Limb (tissue), 2 donors: ENCODE measurements at regions not wholly inside any gene's neighbourhood (a gene's known extent, or its start where the extent isn't known, plus 50 kb on each side); places are given as distances from the start of the nearest gene placed in this dataset.

Source experiments
- DNase-seq, 2 donors: peaks; one replicate each; pipeline ENCODE4 v3.0.0-alpha.2; 2016; ENCODE audit errors: extremely low spot score in 2 of 2

GRCh38 chr2:105150231-105150630, 91.3 kb upstream of the GPR45 start:
- DNase-seq = no peak

GRCh38 chr2:105154119-105154818, 87.3 kb upstream of the GPR45 start:
- no peak for DNase-seq

GRCh38 chr2:105156166-105156565, 85.4 kb upstream of the GPR45 start:
- no peak for DNase-seq

GRCh38 chr2:105158002-105158401, 83.5 kb upstream of the GPR45 start:
- no peak for DNase-seq

- DNase-seq = no peak
These were observed 74.9 kb upstream of the GPR45 start for GRCh38 chr2:105166688-105167087.

GRCh38 chr2:105168543-105168942, 73.0 kb upstream of the GPR45 start:
- DNase-seq = no peak

- DNase-seq = peak in 1 of 2 donors; percentile 8
These were observed 66.3 kb upstream of the GPR45 start for GRCh38 chr2:105175231-105175630.

- no peak for DNase-seq
These were observed 65.1 kb upstream of the GPR45 start for GRCh38 chr2:105176429-105176828.

GRCh38 chr2:105177008-105177407, 64.5 kb upstream of the GPR45 start:
- DNase-seq = no peak

- DNase-seq = no peak
These were observed 63.8 kb upstream of the GPR45 start for GRCh38 chr2:105177536-105178254.

GRCh38 chr2:105179469-105180372, 61.8 kb upstream of the GPR45 start:
- peak in 1 of 2 donors; percentile 6 for DNase-seq

- DNase-seq = no peak
These were observed 61.0 kb upstream of the GPR45 start for GRCh38 chr2:105180491-105180972.

GRCh38 chr2:105181282-105181681, 60.3 kb upstream of the GPR45 start:
- DNase-seq = no peak

- DNase-seq = no peak
These were observed 57.8 kb upstream of the GPR45 start for GRCh38 chr2:105183555-105184323.

GRCh38 chr2:105184420-105184819, 57.1 kb upstream of the GPR45 start:
- no peak for DNase-seq

- no peak for DNase-seq
These were observed 54.5 kb upstream of the GPR45 start for GRCh38 chr2:105186967-105187498.

- no peak for DNase-seq
These were observed 54.0 kb upstream of the GPR45 start for GRCh38 chr2:105187531-105187930.

GRCh38 chr2:105188343-105188742, 53.2 kb upstream of the GPR45 start:
- no peak for DNase-seq
